ENCODE measurements at regions not wholly inside any gene's neighbourhood (a gene's known extent, or its start where the extent isn't known, plus 50 kb on each side); places are given as distances from the start of the nearest gene placed in this dataset.

DNA sequence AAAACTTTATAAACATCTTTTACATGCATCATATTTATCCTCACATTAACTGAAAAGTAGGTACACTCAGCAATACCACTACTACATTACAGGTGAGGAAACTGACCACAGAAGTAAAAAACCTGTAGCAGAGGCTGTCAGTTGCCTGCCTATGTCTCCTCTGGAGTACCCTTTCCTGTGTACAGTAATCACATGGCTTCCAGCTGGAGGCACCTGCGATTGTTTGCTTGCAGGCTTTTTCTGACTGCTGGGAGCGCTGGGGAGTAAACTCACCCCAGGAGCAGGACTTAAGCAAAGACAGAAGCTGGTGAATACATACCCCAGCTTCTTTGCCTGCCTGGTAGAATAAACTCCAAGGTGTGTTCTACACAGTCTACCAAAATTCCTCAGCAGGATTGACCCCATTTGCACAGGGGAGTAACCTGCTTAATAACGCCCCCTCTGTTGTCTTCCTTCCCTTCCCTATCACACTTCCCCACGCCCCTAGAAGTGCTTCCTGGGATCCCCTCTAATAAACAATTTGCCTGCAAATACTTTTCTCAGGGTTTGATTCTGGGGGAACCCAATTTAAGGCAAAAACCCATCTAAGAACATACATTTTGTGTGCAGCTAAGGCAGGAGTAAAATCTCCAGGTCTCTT lies 138.9 kb downstream of the PTH2R start:
- no peak for DNase-seq
- no peaks in the 10 kb centered on the region for H3K27me3 Mint-ChIP-seq
- POLR2A ChIA-PET = no interaction called here
- H3K36me3 Mint-ChIP-seq = no peaks in the 10 kb centered on the region
- H3K27ac Mint-ChIP-seq = no peak overlapping the region
- H3K4me3 Mint-ChIP-seq = no peak overlapping the region
- no peak for ATAC-seq (ENCODE audit: low read depth)
- H3K4me1 Mint-ChIP-seq = no peaks in the 10 kb centered on the region
- H3K9me3 Mint-ChIP-seq = peaks cover under 1% of the 10 kb centered on the region

DNA sequence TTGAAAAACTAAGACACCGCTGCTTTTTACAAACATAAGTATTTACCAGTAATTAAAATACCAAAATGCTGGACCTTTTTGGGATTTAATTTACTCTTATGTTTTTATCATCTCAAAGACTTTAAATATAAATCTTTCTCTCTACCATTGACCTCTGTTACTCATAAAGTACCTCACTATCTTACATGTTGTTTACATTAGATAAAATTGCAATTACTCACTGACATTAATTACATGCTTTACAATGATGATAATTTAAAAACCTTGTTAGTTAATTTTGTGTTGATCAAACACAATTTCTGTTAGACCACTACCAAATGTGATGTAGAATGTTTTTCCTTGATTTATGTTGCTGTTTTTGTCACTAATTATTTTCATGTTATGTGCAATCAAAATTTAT lies 139.5 kb downstream of the PTH2R start:
- Mint-ChIP-seq H3K4me1 (no peaks in the 10 kb centered on the region), H3K27me3 (no peaks in the 10 kb centered on the region), H3K27ac (no peak overlapping the region), H3K36me3 (no peaks in the 10 kb centered on the region), H3K4me3 (no peak overlapping the region), H3K9me3 (peaks cover 1% of the 10 kb centered on the region)
- no peak for ATAC-seq (ENCODE audit: low read depth)
- no peak for DNase-seq
- POLR2A ChIA-PET = no interaction called here

DNA sequence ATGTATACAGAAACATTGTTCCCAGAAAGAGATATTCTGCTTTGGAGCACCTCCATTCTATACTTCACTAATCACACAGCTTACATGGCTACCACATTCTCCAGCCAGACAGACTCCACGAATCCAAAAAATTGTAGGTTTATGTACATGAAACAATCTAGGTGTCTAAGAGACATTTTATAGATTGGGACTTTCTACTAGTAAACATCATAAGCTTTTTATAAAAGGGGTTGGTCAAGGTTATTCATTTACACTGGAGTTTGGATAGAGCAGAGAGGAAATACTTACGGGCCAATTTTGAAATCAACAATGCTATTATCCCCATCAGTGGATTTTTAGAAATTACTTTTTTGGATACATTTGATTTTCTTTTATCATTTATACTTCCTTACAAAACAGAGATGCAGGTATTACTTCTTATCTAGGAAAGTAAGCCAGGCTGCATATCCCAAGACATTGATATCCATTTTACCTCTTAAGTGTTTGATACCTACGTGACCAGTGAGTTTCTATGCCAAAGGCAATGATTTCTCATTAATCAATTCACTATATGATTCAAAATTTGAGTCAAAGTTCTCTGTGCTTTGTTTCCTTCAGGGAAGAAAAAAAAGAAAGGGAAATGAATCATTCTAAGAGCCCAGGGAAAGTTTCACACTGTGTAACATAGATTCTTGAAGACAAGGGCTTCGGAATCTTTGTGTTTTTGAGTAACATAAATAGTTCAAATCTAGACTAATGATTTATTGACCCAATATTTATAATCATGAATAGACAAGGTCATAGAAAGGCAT lies 140.5 kb downstream of the PTH2R start:
- Mint-ChIP-seq H3K4me1 (no peaks in the 10 kb centered on the region), H3K27me3 (no peaks in the 10 kb centered on the region), H3K4me3 (no peak overlapping the region), H3K36me3 (no peaks in the 10 kb centered on the region), H3K27ac (no peak overlapping the region), H3K9me3 (peaks cover 4% of the 10 kb centered on the region)
- DNase-seq (no peak), ATAC-seq (ENCODE audit: low read depth) (no peak)
- POLR2A ChIA-PET = no interaction called here

DNA sequence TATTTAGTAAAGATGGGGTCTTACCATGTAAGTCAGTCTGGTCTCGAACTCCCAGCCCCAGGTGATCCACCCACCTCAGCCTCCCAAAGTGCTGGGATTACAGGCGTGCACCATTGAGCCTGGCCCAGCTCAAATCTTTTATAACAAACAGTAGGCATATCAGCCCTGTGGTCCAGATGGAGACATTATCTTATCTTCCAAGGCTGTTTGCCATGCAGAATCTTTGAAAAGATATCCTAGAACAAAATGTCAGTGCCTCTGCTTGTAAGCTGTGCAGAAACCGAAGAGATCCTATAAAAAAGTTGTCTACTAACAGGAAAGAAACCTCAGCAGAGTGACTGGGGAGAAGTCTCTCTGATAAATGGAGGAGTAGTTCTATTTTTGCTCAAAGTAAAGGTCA lies 142.1 kb downstream of the PTH2R start:
- no peak overlapping the region for H3K4me3 Mint-ChIP-seq
- ATAC-seq (ENCODE audit: low read depth) = no peak
- H3K9me3 Mint-ChIP-seq = peaks cover 4% of the 10 kb centered on the region
- H3K4me1 Mint-ChIP-seq = no peaks in the 10 kb centered on the region
- no peak overlapping the region for H3K27ac Mint-ChIP-seq
- H3K27me3 Mint-ChIP-seq = no peaks in the 10 kb centered on the region
- no peaks in the 10 kb centered on the region for H3K36me3 Mint-ChIP-seq
- no peak for DNase-seq
- POLR2A ChIA-PET = no interaction called here

DNA sequence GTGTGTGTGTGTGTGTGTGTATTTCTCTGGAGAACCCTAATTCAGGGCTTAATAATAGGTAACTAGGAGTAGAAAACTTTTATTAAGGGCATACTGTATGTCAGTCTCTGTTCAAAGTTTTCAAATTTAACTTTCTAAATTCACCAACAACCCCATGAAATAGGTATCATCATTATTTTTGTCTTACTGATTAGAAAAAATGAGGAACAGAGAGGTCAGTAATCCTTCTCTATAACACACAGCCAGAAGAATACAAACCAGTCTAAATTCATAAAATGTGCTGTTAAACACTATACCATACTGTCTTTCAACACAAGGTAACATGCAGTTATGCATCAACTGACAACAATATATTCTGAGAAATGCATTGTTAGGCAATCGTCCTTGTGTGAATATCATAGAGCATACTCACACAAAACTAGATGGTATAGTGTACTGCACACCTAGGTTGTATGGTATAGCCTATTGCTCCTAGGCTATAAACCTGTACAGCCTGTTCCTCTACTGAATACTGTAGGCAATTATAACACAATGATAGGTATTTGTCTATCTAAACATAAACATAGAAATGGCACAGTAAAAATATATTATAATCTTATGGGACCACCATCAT lies 143.1 kb downstream of the PTH2R start:
- no peaks in the 10 kb centered on the region for H3K4me1 Mint-ChIP-seq
- H3K4me3 Mint-ChIP-seq = no peak overlapping the region
- POLR2A ChIA-PET = no interaction called here

DNA sequence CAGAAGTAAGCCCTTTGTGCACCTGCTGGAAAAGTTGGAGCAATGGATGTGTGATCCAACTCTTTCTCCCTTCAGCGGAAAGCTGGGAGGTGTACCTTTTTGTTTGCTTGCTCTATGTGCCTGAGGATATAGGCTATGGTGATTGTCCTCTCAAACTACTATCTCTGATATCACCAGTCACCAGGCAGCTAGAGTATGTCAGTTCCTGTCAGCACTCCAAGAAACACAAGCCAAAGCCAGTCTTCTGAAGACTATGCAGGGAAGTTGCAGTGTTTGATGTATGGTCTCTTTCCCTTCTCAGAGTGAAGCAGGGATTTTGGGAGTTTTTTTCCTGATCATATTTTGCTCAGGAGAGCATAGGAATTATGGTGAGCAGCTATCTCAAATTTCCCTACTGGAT lies 146.4 kb downstream of the PTH2R start:
- POLR2A ChIA-PET = no interaction called here
- ATAC-seq (ENCODE audit: low read depth) = no peak
- no peak overlapping the region for H3K27ac Mint-ChIP-seq
- no peaks in the 10 kb centered on the region for H3K27me3 Mint-ChIP-seq
- peaks cover 6% of the 10 kb centered on the region for H3K9me3 Mint-ChIP-seq
- H3K36me3 Mint-ChIP-seq = no peaks in the 10 kb centered on the region
- H3K4me1 Mint-ChIP-seq = no peaks in the 10 kb centered on the region
- no peak overlapping the region for H3K4me3 Mint-ChIP-seq
- no peak for DNase-seq

More for the DNA sequence above, 143.1 kb downstream of the PTH2R start:
- no peaks in the 10 kb centered on the region for H3K36me3 Mint-ChIP-seq
- no peak for ATAC-seq (ENCODE audit: low read depth)
- H3K27ac Mint-ChIP-seq = no peak overlapping the region
- DNase-seq = no peak
- H3K27me3 Mint-ChIP-seq = no peaks in the 10 kb centered on the region
- peaks cover 4% of the 10 kb centered on the region for H3K9me3 Mint-ChIP-seq

DNA sequence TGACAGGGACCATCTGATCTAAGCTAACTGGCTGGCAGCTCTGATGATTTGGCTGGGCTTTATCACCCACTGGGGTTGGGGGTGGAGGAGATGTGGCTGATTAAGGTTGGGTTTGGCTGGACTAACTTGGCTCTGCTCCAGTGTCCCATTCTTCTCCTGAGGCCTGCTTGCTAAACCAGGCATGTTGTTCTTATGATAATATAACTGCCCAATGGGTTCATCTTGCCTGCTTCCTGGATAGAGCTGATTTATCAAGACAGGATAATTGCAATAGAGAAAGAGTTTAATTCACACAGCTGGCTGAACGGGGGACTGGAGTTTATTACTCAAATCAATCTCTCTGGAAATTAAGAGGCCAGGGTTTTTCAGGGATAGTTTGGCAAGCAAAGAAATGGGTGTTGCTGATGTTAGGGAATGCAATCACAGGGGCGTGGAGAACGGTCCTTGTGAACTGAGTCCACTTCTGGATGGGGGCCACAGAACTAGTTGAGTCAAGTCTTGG lies 150.4 kb downstream of the PTH2R start:
- ATAC-seq (ENCODE audit: low read depth) (no peak), DNase-seq (no peak)
- H3K27ac Mint-ChIP-seq = no peak overlapping the region
- no peaks in the 10 kb centered on the region for H3K4me1 Mint-ChIP-seq
- H3K9me3 Mint-ChIP-seq = peaks cover 3% of the 10 kb centered on the region
- H3K36me3 Mint-ChIP-seq = no peaks in the 10 kb centered on the region
- POLR2A ChIA-PET = no interaction called here
- no peak overlapping the region for H3K4me3 Mint-ChIP-seq
- H3K27me3 Mint-ChIP-seq = no peaks in the 10 kb centered on the region

DNA sequence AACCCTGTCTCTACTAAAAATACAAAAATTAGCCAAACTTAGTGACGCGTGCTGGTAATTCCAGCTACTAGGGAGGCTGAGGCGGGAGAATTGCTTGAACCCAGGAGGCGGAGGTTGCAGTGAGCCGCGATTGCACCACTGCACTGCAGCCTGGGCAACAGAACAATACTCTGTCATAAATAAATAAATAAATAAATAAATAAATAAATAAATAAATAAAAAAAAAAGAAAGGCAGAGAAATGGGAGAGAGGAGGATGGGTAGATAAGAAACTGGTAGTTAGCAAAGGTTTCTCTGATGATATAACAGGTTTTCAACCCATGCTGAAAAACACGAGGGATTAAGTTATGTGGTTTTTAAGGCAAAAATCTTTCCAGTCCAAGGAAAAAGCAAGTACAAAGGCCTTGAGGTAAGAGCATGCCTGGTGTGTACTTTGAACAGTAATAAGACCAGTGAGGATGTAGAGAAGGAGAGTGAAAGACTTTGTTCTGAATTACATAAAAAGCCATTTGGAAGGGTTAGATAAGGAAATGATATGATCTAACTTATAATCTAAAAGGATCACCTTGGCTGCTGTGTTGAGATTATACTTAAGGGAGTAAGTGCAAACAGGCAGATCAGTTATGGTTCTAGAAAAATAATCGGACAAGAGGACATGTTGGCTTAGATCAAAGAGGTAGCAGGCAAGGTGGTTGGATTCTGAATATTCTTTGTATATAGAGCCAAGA lies 159.3 kb downstream of the PTH2R start:
- Mint-ChIP-seq H3K9me3 (no peaks in the 10 kb centered on the region), H3K27me3 (no peaks in the 10 kb centered on the region), H3K4me3 (no peak overlapping the region), H3K4me1 (no peaks in the 10 kb centered on the region), H3K27ac (no peak overlapping the region), H3K36me3 (no peaks in the 10 kb centered on the region)
- ATAC-seq (ENCODE audit: low read depth) (no peak), DNase-seq (no peak)
- POLR2A ChIA-PET = no interaction called here

DNA sequence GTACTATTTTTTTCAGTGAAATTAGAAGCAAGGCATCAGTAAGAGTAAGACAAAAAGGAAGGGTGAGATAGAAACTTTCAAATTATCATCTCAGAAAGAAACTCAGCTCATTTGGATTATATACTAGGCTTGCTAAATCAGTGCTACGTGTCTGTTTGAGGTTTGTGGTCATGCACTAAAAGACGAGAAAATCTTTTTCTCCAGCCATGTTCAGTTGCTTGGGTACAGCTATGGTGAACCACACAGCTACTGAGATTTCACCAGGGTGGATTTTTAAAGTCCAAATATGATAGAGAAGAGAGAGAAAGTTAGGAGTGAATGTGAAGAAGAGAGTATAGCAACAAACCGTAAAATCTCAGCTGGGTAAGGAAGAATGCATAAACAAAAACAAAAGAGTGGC lies 161.6 kb downstream of the PTH2R start:
- ATAC-seq (ENCODE audit: low read depth) = no peak
- POLR2A ChIA-PET = no interaction called here
- Mint-ChIP-seq H3K27me3 (no peaks in the 10 kb centered on the region), H3K4me1 (no peaks in the 10 kb centered on the region), H3K4me3 (no peak overlapping the region), H3K36me3 (no peaks in the 10 kb centered on the region), H3K9me3 (no peaks in the 10 kb centered on the region), H3K27ac (no peak overlapping the region)
- DNase-seq = no peak

DNA sequence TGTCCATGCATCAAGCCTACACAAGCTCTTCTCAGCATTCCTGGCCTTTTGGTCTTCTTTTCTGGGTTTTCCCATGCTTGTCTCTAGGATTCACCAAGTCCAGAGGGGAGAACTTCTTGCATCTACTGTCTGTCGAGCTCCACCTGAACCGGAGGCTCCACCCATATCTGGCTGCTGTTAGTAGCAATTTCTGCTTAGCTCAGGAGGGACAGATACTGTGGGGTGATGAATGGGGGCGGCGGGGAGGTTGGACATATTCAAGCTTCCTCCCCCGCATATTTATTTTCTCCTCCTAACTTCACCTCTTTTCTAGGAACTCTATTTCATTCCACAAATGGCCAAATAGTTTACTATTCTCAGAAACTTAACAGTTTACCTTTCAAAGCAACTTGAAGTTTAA lies 163.5 kb downstream of the PTH2R start:
- H3K36me3 Mint-ChIP-seq = no peaks in the 10 kb centered on the region
- H3K27ac Mint-ChIP-seq = no peak overlapping the region
- H3K9me3 Mint-ChIP-seq = no peaks in the 10 kb centered on the region
- H3K4me3 Mint-ChIP-seq = no peak overlapping the region
- DNase-seq (no peak), ATAC-seq (ENCODE audit: low read depth) (no peak)
- H3K27me3 Mint-ChIP-seq = no peaks in the 10 kb centered on the region
- POLR2A ChIA-PET = no interaction called here
- no peaks in the 10 kb centered on the region for H3K4me1 Mint-ChIP-seq

DNA sequence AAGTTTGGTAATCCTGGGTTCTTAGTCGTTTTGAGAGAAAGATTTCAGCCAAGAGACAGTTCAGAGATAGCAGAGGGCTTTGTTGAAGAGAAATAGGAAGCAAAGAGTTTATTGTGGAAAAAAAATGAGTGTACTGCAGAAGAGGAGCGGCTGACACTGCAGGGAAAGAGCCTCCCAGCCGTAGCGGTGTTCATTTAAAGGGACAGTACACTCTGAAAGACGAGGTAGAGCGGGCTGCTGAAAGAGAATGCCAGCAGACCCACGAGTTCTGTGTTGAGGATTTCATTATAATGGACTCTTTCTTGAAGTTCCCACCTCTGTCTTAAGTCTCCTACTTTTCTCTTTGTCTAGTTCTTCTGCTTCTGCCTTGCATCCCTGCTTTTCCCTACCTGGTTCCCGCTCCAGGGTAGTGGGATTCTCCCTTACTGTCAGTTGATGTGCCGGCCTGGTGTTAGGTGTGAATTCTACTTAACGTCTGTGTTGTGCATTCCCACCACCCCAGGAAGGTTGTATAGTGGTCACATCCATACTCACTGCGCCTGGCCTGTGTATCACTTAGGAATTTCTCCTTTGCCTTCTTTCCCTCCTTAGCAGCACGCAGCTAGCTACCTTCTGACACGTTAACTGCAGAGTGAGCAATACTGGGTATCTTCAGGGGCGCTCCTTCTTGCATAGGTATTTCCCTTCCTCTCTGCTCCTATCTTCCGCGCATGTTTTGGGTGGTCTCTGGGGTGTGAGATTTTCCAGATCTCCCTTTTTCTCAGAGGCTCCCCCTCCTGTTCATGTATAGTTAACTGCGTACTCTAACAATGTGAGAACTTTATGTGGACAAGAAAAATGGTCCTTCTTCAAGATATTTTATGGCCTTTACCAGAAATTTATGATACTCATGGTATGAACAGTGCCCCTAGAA lies 164.5 kb downstream of the PTH2R start:
- Mint-ChIP-seq H3K4me3 (no peak overlapping the region), H3K9me3 (no peaks in the 10 kb centered on the region), H3K27ac (no peak overlapping the region), H3K27me3 (no peaks in the 10 kb centered on the region), H3K36me3 (no peaks in the 10 kb centered on the region), H3K4me1 (no peaks in the 10 kb centered on the region)
- DNase-seq (no peak), ATAC-seq (ENCODE audit: low read depth) (no peak)
- POLR2A ChIA-PET = no interaction called here

DNA sequence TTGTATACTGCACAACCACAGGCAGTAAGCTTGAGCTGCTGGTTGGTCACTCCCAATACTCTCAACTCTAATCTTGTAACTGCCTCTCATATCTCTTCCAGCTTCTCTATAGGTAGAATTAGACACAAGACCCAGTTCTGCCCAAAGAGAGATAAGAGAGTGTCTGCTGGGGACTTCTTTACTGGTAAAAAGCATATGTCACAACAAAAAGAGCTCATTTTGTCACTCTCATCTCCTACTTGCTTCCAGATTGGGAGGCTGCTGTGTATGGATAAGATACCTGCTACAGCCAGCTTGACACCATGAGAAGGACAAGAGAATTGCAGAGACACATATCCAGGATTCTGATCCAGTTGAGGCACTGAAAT lies 165.2 kb downstream of the PTH2R start:
- H3K36me3 Mint-ChIP-seq = no peaks in the 10 kb centered on the region
- DNase-seq (no peak), ATAC-seq (ENCODE audit: low read depth) (no peak)
- POLR2A ChIA-PET = no interaction called here
- H3K27ac Mint-ChIP-seq = no peak overlapping the region
- no peaks in the 10 kb centered on the region for H3K4me1 Mint-ChIP-seq
- no peaks in the 10 kb centered on the region for H3K9me3 Mint-ChIP-seq
- no peaks in the 10 kb centered on the region for H3K27me3 Mint-ChIP-seq
- no peak overlapping the region for H3K4me3 Mint-ChIP-seq

DNA sequence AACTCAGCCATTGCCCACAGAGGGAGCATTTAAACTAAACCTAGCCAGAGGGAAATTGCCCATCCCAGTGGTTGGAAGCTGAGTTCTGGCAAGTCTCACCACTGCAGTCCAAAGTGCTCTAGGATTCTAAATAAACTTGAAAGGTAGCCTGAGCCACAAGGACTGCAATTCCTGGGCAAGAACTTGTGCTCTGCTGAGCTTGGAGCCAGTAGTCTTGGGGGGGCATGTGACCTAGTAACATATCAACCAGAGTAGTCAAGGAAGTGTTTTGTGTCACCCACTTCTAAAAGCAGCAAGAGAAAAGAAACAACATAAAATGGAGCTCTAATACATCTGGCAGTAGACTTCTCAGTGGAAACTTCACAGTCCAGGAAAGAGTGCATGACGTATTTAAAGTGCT lies 167.0 kb downstream of the PTH2R start:
- no peaks in the 10 kb centered on the region for H3K9me3 Mint-ChIP-seq
- POLR2A ChIA-PET = no interaction called here

More for the DNA sequence above, 167.0 kb downstream of the PTH2R start:
- Mint-ChIP-seq H3K4me3 (no peak overlapping the region), H3K4me1 (no peaks in the 10 kb centered on the region), H3K27ac (no peak overlapping the region), H3K27me3 (no peaks in the 10 kb centered on the region), H3K36me3 (no peaks in the 10 kb centered on the region)
- no peak for ATAC-seq (ENCODE audit: low read depth)
- DNase-seq = no peak

Measured in activated naive CD8-positive, alpha-beta T cell treated with anti-CD3 and anti-CD28 coated beads, Interleukin-2, amount 10 ng/mL, durations not matched to agents 7 days and 5 days (primary cell).